ENCODE measurements at regions not wholly inside any gene's neighbourhood (a gene's known extent, or its start where the extent isn't known, plus 50 kb on each side); places are given as distances from the start of the nearest gene placed in this dataset.

DNA sequence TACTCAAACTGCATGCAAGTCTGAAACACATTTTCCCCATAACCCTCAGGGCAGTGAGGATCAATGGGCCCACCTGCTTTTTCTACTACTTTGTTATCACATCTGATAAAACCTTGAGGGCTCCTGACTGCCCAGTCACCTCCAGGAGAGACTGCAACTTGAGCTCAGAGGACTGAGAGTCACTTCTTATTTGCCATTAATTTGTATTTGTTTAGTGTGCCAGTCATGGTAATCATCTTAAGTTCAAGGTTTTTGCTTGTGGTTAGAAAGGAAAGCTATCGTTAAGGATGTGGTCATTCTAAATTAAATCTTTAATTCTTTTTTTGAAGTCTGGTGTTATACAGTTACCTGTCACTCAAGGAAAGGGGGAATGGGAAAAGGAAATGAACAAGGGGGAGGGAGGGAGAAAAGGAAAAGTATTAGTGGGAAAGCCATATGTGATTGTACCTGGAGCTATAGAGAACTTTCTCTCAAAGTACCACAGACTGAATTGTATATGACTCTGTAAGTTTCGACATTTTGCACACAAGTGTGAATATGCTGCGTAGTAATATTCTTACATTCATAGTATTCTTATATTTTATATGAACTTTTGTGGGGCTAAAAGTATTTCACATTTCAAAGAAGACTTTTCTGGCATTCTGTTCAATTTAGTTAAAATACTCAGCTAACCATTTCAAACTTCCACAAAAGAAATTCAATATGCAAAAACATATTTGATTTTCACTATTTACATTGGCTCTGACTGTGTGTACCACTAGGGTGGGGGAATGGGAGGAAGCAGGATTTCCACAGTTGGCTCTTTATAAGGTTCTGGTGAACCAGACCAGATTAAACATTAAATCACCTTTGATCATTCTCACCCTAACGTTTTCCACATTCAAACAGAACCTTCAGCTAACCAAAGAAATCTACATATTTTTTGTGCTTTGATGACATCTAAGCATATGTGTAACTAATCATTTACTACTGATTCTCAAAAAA lies 166.5 kb upstream of the ATP11B start:
- TF ChIP-seq, protein P1, sequence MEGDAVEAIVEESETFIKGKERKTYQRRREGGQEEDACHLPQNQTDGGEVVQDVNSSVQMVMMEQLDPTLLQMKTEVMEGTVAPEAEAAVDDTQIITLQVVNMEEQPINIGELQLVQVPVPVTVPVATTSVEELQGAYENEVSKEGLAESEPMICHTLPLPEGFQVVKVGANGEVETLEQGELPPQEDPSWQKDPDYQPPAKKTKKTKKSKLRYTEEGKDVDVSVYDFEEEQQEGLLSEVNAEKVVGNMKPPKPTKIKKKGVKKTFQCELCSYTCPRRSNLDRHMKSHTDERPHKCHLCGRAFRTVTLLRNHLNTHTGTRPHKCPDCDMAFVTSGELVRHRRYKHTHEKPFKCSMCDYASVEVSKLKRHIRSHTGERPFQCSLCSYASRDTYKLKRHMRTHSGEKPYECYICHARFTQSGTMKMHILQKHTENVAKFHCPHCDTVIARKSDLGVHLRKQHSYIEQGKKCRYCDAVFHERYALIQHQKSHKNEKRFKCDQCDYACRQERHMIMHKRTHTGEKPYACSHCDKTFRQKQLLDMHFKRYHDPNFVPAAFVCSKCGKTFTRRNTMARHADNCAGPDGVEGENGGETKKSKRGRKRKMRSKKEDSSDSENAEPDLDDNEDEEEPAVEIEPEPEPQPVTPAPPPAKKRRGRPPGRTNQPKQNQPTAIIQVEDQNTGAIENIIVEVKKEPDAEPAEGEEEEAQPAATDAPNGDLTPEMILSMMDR (IDR thresholded peaks at IDR 0.05): no peak
- TF ChIP-seq POLR2A (IDR thresholded peaks at IDR 0.05; ENCODE audit: low read depth) (no peak), POLR2AphosphoS5 (IDR thresholded peaks at IDR 0.05) (no peak)

Data from esophagus muscularis mucosa (tissue), 3 donors.